Osteocyte (in vitro differentiated cells): ENCODE measurements at regions not wholly inside any gene's neighbourhood (a gene's known extent, or its start where the extent isn't known, plus 50 kb on each side); places are given as distances from the start of the nearest gene placed in this dataset.

Source experiments
- DNase-seq: peaks from one replicate; pipeline ENCODE4 v3.0.0; 2021; ENCODE audit warnings: mixed read lengths; ENCODE audit not compliant: unreplicated experiment; ENCODE audit errors: extremely low spot score
- H3K27ac Mint-ChIP-seq: one replicate; pipeline ENCODE4 v1.8.0; 2021; ENCODE audit warnings: mild to moderate bottlenecking, mixed read lengths; ENCODE audit not compliant: unreplicated experiment
- H3K27me3 Mint-ChIP-seq: one replicate; pipeline ENCODE4 v1.8.0; 2021; ENCODE audit warnings: mixed read lengths; ENCODE audit not compliant: unreplicated experiment
- H3K36me3 Mint-ChIP-seq: one replicate; pipeline ENCODE4 v1.8.0; 2021; ENCODE audit warnings: mixed read lengths; ENCODE audit not compliant: unreplicated experiment
- H3K4me1 Mint-ChIP-seq: one replicate; pipeline ENCODE4 v1.8.0; 2021; ENCODE audit warnings: mixed read lengths; ENCODE audit not compliant: unreplicated experiment
- H3K4me3 Mint-ChIP-seq: one replicate; pipeline ENCODE4 v1.8.0; 2021; ENCODE audit warnings: mild to moderate bottlenecking, moderate library complexity, mixed read lengths; ENCODE audit not compliant: unreplicated experiment
- H3K9me3 Mint-ChIP-seq: one replicate; pipeline ENCODE4 v1.8.0; 2021; ENCODE audit warnings: mixed read lengths; ENCODE audit not compliant: unreplicated experiment
- TF ChIP-seq, protein P1 (sequence below): fragments of 200-600 bp; sonication (generic); IDR thresholded peaks from 2 replicates; pipeline ENCODE4 v1.5.0; 2021; ENCODE audit warnings: antibody characterized with exemption, mild to moderate bottlenecking, moderate library complexity

DNA sequence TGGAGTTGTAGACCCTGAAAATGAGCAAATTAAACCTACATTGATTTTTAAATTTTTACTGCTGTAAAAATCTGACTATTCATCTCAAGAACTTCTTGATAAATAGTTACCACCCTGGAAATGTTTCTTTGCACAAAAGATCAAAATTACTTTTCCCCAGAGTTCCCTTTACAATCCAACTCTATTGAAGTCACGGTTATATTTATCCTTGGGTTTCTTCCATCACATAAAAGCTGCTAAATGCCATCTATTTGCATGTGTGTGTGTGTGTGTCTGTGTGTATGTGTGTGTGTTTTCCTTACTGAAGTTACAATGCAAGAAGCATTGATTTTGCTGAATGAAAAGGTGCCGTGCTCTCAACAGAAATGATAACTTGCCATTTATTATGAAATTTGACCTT is 1273.0 kb downstream of the ROBO2 start:
- TF ChIP-seq, protein P1, sequence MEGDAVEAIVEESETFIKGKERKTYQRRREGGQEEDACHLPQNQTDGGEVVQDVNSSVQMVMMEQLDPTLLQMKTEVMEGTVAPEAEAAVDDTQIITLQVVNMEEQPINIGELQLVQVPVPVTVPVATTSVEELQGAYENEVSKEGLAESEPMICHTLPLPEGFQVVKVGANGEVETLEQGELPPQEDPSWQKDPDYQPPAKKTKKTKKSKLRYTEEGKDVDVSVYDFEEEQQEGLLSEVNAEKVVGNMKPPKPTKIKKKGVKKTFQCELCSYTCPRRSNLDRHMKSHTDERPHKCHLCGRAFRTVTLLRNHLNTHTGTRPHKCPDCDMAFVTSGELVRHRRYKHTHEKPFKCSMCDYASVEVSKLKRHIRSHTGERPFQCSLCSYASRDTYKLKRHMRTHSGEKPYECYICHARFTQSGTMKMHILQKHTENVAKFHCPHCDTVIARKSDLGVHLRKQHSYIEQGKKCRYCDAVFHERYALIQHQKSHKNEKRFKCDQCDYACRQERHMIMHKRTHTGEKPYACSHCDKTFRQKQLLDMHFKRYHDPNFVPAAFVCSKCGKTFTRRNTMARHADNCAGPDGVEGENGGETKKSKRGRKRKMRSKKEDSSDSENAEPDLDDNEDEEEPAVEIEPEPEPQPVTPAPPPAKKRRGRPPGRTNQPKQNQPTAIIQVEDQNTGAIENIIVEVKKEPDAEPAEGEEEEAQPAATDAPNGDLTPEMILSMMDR = no peak
- no peak overlapping the region for H3K4me3 Mint-ChIP-seq
- no peak for DNase-seq
- no peak overlapping the region for H3K27ac Mint-ChIP-seq
- no peaks in the 10 kb centered on the region for H3K36me3 Mint-ChIP-seq
- H3K9me3 Mint-ChIP-seq = no peaks in the 10 kb centered on the region
- H3K4me1 Mint-ChIP-seq = no peaks in the 10 kb centered on the region
- H3K27me3 Mint-ChIP-seq = peaks cover 3% of the 10 kb centered on the region

DNA sequence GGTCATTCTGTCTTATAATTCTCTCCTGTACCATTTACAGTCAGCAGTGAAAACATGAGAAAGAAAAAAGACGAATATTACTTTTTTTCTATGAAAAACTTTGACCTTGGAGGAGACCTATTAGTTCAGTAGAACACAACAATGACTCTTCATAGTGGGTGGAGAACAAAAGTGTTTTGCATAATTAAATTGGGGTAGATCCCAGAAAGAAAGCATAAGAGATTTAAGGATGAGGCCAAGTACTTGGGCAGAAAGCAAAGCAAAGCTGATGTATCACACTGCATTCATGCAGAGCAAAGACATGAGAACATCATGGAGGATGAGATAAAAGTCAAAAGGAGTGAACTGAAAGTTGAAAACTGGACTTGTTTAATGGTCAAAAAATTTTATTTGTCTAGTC is 1273.4 kb downstream of the ROBO2 start:
- no peak overlapping the region for H3K4me3 Mint-ChIP-seq
- DNase-seq = no peak
- H3K27me3 Mint-ChIP-seq = peaks cover 3% of the 10 kb centered on the region
- TF ChIP-seq, protein P1 = no peak
- no peaks in the 10 kb centered on the region for H3K4me1 Mint-ChIP-seq
- no peaks in the 10 kb centered on the region for H3K9me3 Mint-ChIP-seq
- no peak overlapping the region for H3K27ac Mint-ChIP-seq
- no peaks in the 10 kb centered on the region for H3K36me3 Mint-ChIP-seq

DNA sequence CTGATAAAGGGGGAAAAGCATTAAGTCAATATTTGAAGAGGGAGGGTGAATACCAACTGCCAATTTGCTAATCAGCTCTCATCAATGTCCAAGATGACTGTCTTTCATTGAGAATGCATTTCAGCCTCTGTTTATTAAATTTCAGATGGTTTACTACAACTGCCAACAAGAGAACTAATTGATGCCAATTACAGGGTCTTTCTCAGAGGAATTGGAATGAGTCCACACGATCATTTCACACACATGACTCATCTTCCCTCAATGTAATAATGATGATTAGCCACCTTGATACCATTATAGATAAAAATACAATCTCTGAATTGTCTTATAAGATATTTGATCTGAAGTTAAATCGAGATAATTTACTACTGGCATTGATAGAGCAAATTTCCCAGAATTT is 1274.4 kb downstream of the ROBO2 start:
- H3K36me3 Mint-ChIP-seq = no peaks in the 10 kb centered on the region
- DNase-seq = no peak
- H3K27ac Mint-ChIP-seq = no peak overlapping the region
- peaks cover under 1% of the 10 kb centered on the region for H3K9me3 Mint-ChIP-seq
- H3K27me3 Mint-ChIP-seq = peaks cover 3% of the 10 kb centered on the region
- no peak overlapping the region for H3K4me3 Mint-ChIP-seq
- TF ChIP-seq, protein P1 = no peak
- no peaks in the 10 kb centered on the region for H3K4me1 Mint-ChIP-seq

DNA sequence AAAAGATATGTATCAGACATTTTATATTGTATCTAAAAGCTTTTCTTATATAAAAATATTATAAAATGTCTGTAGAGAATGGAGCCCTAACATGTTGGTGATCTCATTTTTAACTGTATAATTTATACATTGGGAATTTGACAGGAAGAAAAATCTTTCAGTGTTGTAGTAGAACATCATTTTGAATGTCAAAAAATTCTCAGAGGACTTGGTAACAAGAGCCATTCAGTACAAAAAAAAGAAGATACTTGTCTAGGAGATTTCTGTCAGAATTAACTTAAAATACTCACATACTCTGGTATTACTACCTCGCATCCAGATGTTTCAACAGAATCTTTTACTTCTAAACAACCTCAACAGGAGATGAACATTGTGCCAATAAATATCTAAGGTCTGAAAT is 1277.9 kb downstream of the ROBO2 start:
- DNase-seq = no peak
- Mint-ChIP-seq H3K36me3 (peaks cover 2% of the 10 kb centered on the region), H3K4me1 (no peaks in the 10 kb centered on the region), H3K9me3 (peaks cover 9% of the 10 kb centered on the region), H3K4me3 (no peak overlapping the region), H3K27ac (no peak overlapping the region), H3K27me3 (peaks cover 3% of the 10 kb centered on the region)
- TF ChIP-seq, protein P1 = no peak

GRCh38 chr3:78322780-78323179 is 1282.9 kb downstream of the ROBO2 start:
- Mint-ChIP-seq H3K4me3 (no peak overlapping the region), H3K4me1 (no peaks in the 10 kb centered on the region), H3K9me3 (peaks cover 9% of the 10 kb centered on the region), H3K36me3 (peaks cover 2% of the 10 kb centered on the region), H3K27me3 (peaks cover 2% of the 10 kb centered on the region), H3K27ac (no peak overlapping the region)
- DNase-seq = no peak
- TF ChIP-seq, protein P1 = no peak
